ENCODE measurements at regions not wholly inside any gene's neighbourhood (a gene's known extent, or its start where the extent isn't known, plus 50 kb on each side); places are given as distances from the start of the nearest gene placed in this dataset.
"Not testable (repeated sequence)": the region's sequence is repeated elsewhere in the genome, so short reads cannot be mapped to it uniquely, and the experiment has no call there.

GRCh38 chr15:96877442-96877841 is 546.9 kb downstream of the NR2F2 start:
- TF ChIP-seq, protein P1, sequence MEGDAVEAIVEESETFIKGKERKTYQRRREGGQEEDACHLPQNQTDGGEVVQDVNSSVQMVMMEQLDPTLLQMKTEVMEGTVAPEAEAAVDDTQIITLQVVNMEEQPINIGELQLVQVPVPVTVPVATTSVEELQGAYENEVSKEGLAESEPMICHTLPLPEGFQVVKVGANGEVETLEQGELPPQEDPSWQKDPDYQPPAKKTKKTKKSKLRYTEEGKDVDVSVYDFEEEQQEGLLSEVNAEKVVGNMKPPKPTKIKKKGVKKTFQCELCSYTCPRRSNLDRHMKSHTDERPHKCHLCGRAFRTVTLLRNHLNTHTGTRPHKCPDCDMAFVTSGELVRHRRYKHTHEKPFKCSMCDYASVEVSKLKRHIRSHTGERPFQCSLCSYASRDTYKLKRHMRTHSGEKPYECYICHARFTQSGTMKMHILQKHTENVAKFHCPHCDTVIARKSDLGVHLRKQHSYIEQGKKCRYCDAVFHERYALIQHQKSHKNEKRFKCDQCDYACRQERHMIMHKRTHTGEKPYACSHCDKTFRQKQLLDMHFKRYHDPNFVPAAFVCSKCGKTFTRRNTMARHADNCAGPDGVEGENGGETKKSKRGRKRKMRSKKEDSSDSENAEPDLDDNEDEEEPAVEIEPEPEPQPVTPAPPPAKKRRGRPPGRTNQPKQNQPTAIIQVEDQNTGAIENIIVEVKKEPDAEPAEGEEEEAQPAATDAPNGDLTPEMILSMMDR (IDR thresholded peaks at IDR 0.05), result not testable (repeated sequence)
- not testable (repeated sequence) for TF ChIP-seq POLR2A (IDR thresholded peaks at IDR 0.05)

Data from thyroid gland (tissue), 4 donors.